Testis (tissue), 2 donors: ENCODE measurements at regions not wholly inside any gene's neighbourhood (a gene's known extent, or its start where the extent isn't known, plus 50 kb on each side); places are given as distances from the start of the nearest gene placed in this dataset.

ENCODE experiments used
- DNase-seq: peaks from one replicate; pipeline ENCODE4 v3.0.0-alpha.2; 2019
- H3K27ac ChIP-seq, 2 donors: fragments of 200-600 bp; sonication (generic); one replicate each; pipeline ENCODE4 v1.5.1; 2019
- H3K27me3 ChIP-seq: fragments of 200-600 bp; sonication (generic); one replicate; pipeline ENCODE4 v1.5.1; 2019
- H3K36me3 ChIP-seq: fragments of 200-600 bp; sonication (generic); one replicate; pipeline ENCODE4 v1.5.1; 2017; ENCODE audit warnings: low read depth; ENCODE audit errors: missing control alignments
- H3K4me1 ChIP-seq: fragments of 200-600 bp; sonication (generic); one replicate; pipeline ENCODE4 v1.5.1; 2019
- H3K4me3 ChIP-seq, 2 donors: fragments of 200-600 bp; sonication (generic); one replicate each; pipeline ENCODE4 v1.5.1; 2017 to 2019
- H3K9me3 ChIP-seq: fragments of 200-600 bp; sonication (generic); one replicate; pipeline ENCODE4 v1.5.1; 2017
- POLR2A ChIP-seq: fragments of 450-650 bp; IDR thresholded peaks from one replicate; pipeline ENCODE4 v1.6.1; 2017; ENCODE audit warnings: antibody characterized with exemption, mild to moderate bottlenecking, moderate library complexity
- WGBS, 2 donors: methylation state at CpG; one replicate each; pipeline ENCODE4 v1.1.5; 2018; 5-methylcytosine and 5-hydroxymethylcytosine counted together
- intact Hi-C: fragments of 100-400 bp; cut with DNase I; formaldehyde crosslinking; loops from one replicate; pipeline ENCODE4 v1.15.1; 2023; ENCODE audit warnings: low total_unique reads
- TF ChIP-seq, protein P1 (sequence below), 3 experiments: fragments of 450-650 bp in 2 of 3; fragments of 200-600 bp in 1 of 3; sonication (generic) in 1 of 3; IDR thresholded peaks; one replicate each; pipeline ENCODE4 v1.5.1; 2016 to 2019; ENCODE audit warnings: antibody characterized with exemption in 3 of 3, mild to moderate bottlenecking in 2 of 3, moderate library complexity in 1 of 3

DNA sequence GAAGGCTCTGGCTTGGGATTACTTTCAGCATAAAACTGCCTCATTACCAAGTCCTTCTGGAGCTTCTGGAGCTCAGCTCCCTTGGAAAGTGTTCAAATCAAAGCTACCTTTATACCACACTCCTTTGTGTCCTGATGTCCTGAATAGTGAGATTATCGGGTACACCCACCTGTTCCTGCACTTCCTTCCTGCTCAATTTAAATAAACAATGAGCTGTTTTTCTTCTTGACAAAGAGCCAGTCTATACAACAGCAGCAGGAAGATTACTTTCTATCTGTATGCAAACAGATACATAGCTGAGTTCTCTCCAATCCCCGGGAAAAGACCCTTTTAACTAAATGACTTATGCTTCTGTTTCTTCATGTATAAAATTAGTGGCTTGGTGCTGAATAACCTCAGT lies 258.0 kb upstream of the FMN2 start:
- 16 to 40% methylated on average over 2 of the region's 2 CpGs for WGBS, 2 donors
- Histone ChIP-seq H3K9me3 (no peaks in the 10 kb centered on the region), H3K4me3 (no peak overlapping the region), H3K27me3 (no peaks in the 10 kb centered on the region), H3K4me1 (no peaks in the 10 kb centered on the region), H3K27ac (no peak overlapping the region), H3K36me3 (no peaks in the 10 kb centered on the region)
- TF ChIP-seq, protein P1, sequence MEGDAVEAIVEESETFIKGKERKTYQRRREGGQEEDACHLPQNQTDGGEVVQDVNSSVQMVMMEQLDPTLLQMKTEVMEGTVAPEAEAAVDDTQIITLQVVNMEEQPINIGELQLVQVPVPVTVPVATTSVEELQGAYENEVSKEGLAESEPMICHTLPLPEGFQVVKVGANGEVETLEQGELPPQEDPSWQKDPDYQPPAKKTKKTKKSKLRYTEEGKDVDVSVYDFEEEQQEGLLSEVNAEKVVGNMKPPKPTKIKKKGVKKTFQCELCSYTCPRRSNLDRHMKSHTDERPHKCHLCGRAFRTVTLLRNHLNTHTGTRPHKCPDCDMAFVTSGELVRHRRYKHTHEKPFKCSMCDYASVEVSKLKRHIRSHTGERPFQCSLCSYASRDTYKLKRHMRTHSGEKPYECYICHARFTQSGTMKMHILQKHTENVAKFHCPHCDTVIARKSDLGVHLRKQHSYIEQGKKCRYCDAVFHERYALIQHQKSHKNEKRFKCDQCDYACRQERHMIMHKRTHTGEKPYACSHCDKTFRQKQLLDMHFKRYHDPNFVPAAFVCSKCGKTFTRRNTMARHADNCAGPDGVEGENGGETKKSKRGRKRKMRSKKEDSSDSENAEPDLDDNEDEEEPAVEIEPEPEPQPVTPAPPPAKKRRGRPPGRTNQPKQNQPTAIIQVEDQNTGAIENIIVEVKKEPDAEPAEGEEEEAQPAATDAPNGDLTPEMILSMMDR (IDR thresholded peaks at IDR 0.05) = no peak
- TF ChIP-seq POLR2A = no peak
- DNase-seq = no peak
- intact Hi-C loops = no loop called here

DNA sequence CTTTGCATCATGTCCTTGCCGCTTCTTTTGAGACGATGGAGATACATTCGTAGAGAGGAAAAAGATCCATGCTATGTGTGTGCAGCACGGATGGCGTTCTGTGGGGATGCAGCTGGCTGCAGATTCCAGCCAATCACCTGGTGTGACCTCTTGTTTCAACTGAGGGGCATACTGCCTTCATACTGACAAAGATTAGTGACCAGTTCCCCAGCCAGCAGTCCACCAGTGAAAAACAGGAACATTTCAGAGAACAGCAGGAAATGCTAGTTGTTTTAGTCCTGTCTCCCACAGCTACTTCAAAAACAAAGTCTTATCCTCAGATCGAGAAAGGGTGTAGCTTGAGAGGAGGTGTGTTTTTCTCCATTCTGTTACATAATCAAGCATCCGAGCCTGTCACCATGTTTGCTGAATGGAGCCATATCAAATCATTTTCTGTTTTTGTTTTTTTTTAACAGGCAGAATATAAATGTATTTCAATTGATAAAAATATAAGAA lies 255.7 kb upstream of the FMN2 start:
- TF ChIP-seq, protein P1 (IDR thresholded peaks at IDR 0.05) = no peak
- no peak for TF ChIP-seq POLR2A
- no peaks in the 10 kb centered on the region for H3K36me3 ChIP-seq
- no peak overlapping the region for H3K27ac ChIP-seq
- no peaks in the 10 kb centered on the region for H3K4me1 ChIP-seq
- intact Hi-C loops = no loop called here
- no peaks in the 10 kb centered on the region for H3K9me3 ChIP-seq
- DNase-seq = no peak
- WGBS, 2 donors = 83 to 86% methylated on average over 7 of the region's 7 CpGs
- H3K4me3 ChIP-seq = no peak overlapping the region
- H3K27me3 ChIP-seq = no peaks in the 10 kb centered on the region

DNA sequence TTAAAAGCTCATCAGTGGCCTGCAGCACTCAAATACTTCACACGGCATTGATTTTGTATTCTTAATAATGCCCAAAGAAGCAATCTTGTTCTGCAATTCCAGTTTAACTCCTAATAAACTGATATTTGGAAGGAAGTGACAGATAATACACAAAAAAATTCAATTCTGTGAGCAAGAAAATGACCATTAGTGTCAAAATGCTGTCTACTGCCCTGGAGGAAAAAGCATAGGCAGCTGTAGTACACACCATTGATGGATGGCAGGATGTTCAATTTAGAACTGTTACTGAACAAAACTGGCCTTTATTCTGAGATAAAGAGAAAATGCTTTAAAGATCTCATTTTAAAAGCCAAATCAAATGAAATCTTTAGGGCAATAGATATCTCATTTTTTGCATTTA lies 251.3 kb upstream of the FMN2 start:
- no peak overlapping the region for H3K4me3 ChIP-seq
- no peaks in the 10 kb centered on the region for H3K36me3 ChIP-seq
- H3K9me3 ChIP-seq = no peaks in the 10 kb centered on the region
- H3K4me1 ChIP-seq = no peaks in the 10 kb centered on the region
- DNase-seq = no peak
- intact Hi-C loops = no loop called here
- H3K27ac ChIP-seq = no peak overlapping the region
- H3K27me3 ChIP-seq = no peaks in the 10 kb centered on the region
- TF ChIP-seq, protein P1 (IDR thresholded peaks at IDR 0.05) = no peak
- no peak for TF ChIP-seq POLR2A
- WGBS, 2 donors = 87 to 88% methylated on average over 1 of the region's 1 CpG

DNA sequence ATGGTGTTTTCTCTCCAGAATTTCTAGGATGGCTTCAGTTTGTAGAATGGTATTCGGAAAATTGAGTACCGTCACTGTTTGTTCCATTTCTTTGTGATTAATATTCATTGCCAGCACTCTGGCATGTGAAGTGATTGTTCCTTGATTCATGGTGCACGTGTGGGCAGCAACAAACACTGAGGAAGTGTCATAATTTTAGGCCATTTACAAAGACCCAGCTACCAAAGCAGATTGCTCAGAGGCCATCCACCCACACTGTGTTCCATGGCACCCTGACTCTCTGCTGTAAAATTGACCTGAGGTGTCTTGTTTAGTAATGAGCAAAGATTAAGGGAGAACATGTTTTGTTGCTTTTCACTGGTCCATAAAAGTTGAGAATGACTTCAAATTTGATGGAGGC lies 250.9 kb upstream of the FMN2 start:
- H3K4me3 ChIP-seq = no peak overlapping the region
- DNase-seq = no peak
- intact Hi-C loops = no loop called here
- TF ChIP-seq, protein P1 (IDR thresholded peaks at IDR 0.05) = no peak
- TF ChIP-seq POLR2A = no peak
- no peaks in the 10 kb centered on the region for H3K4me1 ChIP-seq
- H3K27me3 ChIP-seq = no peaks in the 10 kb centered on the region
- no peaks in the 10 kb centered on the region for H3K9me3 ChIP-seq
- no peaks in the 10 kb centered on the region for H3K36me3 ChIP-seq
- no peak overlapping the region for H3K27ac ChIP-seq
- WGBS, 2 donors = 69 to 82% methylated on average over 3 of the region's 3 CpGs

DNA sequence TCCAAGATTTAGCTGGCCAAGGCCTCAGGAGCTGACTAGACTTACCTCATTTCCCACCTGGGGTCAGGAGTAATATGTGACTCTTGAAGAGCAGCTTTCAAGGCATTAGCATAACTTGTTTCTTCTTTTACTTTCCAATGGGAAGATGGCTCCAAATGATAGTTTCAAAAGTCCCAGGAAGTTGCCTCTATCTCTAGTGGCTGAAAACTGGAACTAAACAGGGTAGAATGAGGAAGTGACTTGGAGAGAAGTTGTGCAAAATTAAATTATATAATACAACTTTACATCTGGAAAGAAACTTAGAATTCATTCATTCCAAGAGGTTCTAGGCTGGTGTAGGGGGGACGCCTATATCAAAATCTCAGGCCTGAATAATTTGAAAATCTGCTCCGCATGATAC lies 250.1 kb upstream of the FMN2 start:
- no peaks in the 10 kb centered on the region for H3K27me3 ChIP-seq
- TF ChIP-seq POLR2A = no peak
- TF ChIP-seq, protein P1 (IDR thresholded peaks at IDR 0.05) = no peak
- no peaks in the 10 kb centered on the region for H3K36me3 ChIP-seq
- no peak overlapping the region for H3K4me3 ChIP-seq
- intact Hi-C loops = no loop called here
- no peaks in the 10 kb centered on the region for H3K4me1 ChIP-seq
- WGBS, 2 donors = 94 to 100% methylated on average over 2 of the region's 2 CpGs
- no peaks in the 10 kb centered on the region for H3K9me3 ChIP-seq
- H3K27ac ChIP-seq = no peak overlapping the region
- no peak for DNase-seq
